ENCODE measurements at regions not wholly inside any gene's neighbourhood (a gene's known extent, or its start where the extent isn't known, plus 50 kb on each side); places are given as distances from the start of the nearest gene placed in this dataset.

- in situ Hi-C loops (cut with HindIII; ENCODE audit: low pct_ligation_motif_present, low pct_unique_long_range_greater_than_20kb, low sequenced_read_pairs): no loop called here
- DNase-seq: no peak
Measured at GRCh38 chr13:91277013-91277676, 70.3 kb upstream of the MIR17HG start.

DNA sequence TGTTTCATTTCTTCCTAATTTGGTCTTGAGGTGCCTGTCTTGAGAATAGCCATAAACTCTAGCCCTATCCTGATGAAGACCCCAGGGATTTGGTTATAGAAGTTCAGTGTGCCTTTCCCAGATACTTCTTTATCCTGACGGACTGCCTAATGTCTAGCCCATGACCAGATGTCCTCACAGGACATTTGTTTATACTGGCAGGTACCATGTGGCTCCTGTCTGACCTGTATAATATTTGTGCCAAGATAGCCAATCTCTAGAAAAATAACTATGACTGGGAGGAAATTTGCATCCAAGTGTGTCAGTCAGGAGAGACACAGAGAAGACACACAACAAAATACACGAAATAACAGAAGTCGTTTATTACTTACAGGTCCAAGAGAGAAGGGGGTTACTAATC lies 69.2 kb upstream of the MIR17HG start:
- in situ Hi-C loops (cut with HindIII; ENCODE audit: low pct_ligation_motif_present, low pct_unique_long_range_greater_than_20kb, low sequenced_read_pairs): no loop called here
- DNase-seq: no peak

DNA sequence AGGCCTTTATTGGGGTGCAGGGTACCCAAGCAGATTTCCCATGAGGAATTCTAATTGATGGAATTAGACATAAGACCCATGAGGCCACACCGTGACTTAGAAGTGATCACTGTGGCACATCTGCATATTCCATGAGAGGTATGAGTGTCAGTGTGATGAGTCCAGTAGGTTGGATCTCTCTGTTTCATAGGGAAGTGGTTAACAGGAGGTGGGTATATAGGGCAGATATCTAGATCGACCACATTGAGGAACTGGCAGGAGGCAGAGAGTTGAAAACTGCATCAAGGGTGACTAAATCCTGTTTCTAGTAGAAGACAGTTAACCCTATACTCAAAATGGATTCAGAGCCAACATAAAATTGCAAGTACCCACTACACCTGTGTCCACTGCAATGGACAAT lies 68.6 kb upstream of the MIR17HG start:
- in situ Hi-C loops (cut with HindIII; ENCODE audit: low pct_ligation_motif_present, low pct_unique_long_range_greater_than_20kb, low sequenced_read_pairs): no loop called here
- no peak for DNase-seq

GRCh38 chr13:91280801-91281200 lies 66.7 kb upstream of the MIR17HG start:
- in situ Hi-C loops (cut with HindIII; ENCODE audit: low pct_ligation_motif_present, low pct_unique_long_range_greater_than_20kb, low sequenced_read_pairs): no loop called here

DNA sequence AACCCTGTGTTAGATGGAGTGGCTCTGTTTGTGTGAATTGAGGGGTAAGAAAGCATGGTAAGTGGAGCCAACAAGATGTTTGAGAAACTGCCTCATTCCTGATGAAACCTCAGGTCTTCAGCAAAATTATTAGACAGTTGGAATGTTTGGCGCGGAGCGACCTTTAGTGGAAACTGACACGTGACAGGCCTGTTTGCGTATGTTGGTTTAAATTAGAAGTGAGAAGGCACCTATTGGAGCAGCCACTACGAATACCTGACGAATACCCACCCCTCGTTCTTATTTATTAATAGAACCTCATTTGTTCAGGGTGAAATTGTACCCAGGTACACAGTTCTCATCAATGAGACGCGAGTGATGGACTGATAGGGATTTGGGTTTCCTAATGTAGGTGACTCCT lies 63.2 kb upstream of the MIR17HG start:
- in situ Hi-C loops (cut with HindIII; ENCODE audit: low pct_ligation_motif_present, low pct_unique_long_range_greater_than_20kb, low sequenced_read_pairs): no loop called here
- DNase-seq: no peak

More at GRCh38 chr13:91280801-91281200, 66.7 kb upstream of the MIR17HG start:
- DNase-seq: no peak

DNA sequence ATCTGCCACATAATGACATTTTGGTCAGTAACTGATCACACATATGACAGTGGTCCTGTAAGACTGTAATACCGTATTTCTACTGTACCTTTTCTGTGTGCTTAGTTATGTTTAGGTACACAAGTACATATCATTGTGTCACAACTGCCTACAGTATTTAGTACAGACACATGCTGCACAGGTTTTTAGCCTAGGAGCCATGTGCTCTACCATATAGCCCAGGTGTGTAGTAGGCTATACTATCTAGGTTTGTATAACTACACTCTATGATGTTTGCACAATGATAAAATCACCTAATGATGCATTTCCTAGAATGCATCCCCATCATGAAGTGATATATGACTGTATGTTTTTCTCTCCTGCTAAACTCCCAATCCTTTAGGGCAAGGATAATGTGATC lies 61.2 kb upstream of the MIR17HG start:
- in situ Hi-C loops (cut with HindIII; ENCODE audit: low pct_ligation_motif_present, low pct_unique_long_range_greater_than_20kb, low sequenced_read_pairs): no loop called here
- DNase-seq: no peak

GRCh38 chr13:91291078-91291477 lies 56.4 kb upstream of the MIR17HG start:
- DNase-seq: no peak

DNA sequence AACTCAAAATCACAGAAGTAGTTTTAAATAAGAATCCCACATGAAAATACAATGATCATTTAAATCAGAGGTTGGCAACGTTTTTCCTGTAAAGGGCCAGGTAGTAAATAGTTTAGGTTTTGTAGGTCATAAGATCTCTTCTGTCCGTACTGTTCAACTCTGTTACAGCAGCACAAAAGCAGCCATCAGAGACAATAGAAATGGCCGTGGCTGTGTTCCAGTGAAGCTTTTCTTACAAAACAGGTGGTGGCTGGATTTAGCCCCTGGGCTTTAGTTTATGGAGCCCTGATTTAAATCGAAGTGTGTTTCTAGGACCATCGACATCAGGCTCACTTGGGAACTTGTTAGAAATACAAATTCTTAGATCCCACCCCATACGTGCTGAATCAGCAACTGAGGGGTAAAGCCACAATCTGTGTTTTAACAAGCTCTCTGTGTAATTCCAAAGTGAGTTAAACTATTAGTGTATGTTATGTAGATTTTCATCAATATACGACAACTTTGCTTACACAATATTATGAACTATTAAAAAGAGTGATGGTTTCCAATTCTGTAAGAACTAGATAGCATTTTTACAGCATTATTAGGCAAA lies 54.8 kb upstream of the MIR17HG start:
- no peak for DNase-seq
- in situ Hi-C loops (cut with HindIII; ENCODE audit: low pct_ligation_motif_present, low pct_unique_long_range_greater_than_20kb, low sequenced_read_pairs): no loop called here

More at GRCh38 chr13:91291078-91291477, 56.4 kb upstream of the MIR17HG start:
- in situ Hi-C loops (cut with HindIII; ENCODE audit: low pct_ligation_motif_present, low pct_unique_long_range_greater_than_20kb, low sequenced_read_pairs): no loop called here

DNA sequence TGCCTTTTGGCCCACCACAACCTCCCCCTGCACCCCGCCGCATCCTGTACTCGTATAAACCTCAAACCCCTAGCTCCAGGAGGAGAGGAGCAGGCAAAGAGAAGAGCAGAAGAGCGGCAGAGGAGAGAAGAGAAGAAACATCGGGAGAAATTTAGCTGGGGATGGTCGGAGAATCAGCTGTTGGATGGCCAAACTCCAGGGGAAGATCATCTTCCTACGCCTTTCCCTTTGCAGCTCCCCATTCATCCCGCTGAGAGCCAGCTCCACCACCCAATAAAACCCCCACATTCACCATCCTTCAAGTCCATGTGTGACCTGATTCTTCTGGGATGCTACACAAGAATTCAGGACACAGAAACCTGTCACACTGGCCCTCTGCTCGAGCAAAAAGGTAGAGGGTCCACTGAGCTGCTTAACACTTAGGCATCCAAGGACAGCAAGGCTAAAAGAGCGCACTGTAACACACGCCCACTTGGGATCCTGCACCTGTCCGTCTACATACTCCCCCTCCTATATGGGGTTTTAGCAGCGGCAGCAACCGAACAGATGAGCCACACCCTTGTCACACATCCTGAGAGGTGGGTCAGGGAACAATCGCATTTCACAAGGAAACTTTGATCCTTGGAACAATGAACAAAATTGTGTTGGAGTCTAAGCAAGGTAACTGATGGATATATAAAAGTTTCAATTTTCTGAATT lies 51.6 kb upstream of the MIR17HG start:
- in situ Hi-C loops (cut with HindIII; ENCODE audit: low pct_ligation_motif_present, low pct_unique_long_range_greater_than_20kb, low sequenced_read_pairs): no loop called here
- no peak for DNase-seq

GRCh38 chr13:91297503-91297902 lies 50.0 kb upstream of the MIR17HG start:
- in situ Hi-C loops (cut with HindIII; ENCODE audit: low pct_ligation_motif_present, low pct_unique_long_range_greater_than_20kb, low sequenced_read_pairs): no loop called here
- no peak for DNase-seq
